NCI-H2227 treated with DMSO at 0.1 percent for 48 hours (cell line): ENCODE measurements at regions not wholly inside any gene's neighbourhood (a gene's known extent, or its start where the extent isn't known, plus 50 kb on each side); places are given as distances from the start of the nearest gene placed in this dataset.
A peak's percentile ranks its signal among the peaks of the same experiment; 100 is the strongest.

ENCODE experiments used
- DNase-seq: peaks from one replicate; lab custom pipeline; 2025; lab: John Stamatoyannopoulos, UW

GRCh38 chr6:21965016-21965415 is 331.8 kb downstream of the PRL start:
- DNase-seq = no peak

- no peak for DNase-seq
These were observed 330.8 kb downstream of the PRL start for GRCh38 chr6:21965953-21966539.

- no peak for DNase-seq
These were observed 329.5 kb downstream of the PRL start for GRCh38 chr6:21967056-21967974.

- no peak for DNase-seq
These were observed 328.4 kb downstream of the PRL start for GRCh38 chr6:21968411-21968810.

- no peak for DNase-seq
These were observed 327.6 kb downstream of the PRL start for GRCh38 chr6:21969192-21969591.

- peak; percentile 64 for DNase-seq
These were observed 326.1 kb downstream of the PRL start for GRCh38 chr6:21970569-21971300.

GRCh38 chr6:21971541-21971940 is 325.3 kb downstream of the PRL start:
- DNase-seq = peak; percentile 31

GRCh38 chr6:21972516-21972915 is 324.3 kb downstream of the PRL start:
- DNase-seq = no peak

GRCh38 chr6:21977346-21977745 is 319.5 kb downstream of the PRL start:
- DNase-seq = no peak

GRCh38 chr6:21981235-21981833 is 315.5 kb downstream of the PRL start:
- DNase-seq = no peak

GRCh38 chr6:21984135-21984534 is 312.7 kb downstream of the PRL start:
- DNase-seq = no peak

GRCh38 chr6:21984561-21984960 is 312.3 kb downstream of the PRL start:
- DNase-seq = no peak

- DNase-seq = no peak
These were observed 310.9 kb downstream of the PRL start for GRCh38 chr6:21985904-21986303.

- DNase-seq = no peak
These were observed 310.1 kb downstream of the PRL start for GRCh38 chr6:21986703-21987102.

- DNase-seq = no peak
These were observed 309.3 kb downstream of the PRL start for GRCh38 chr6:21987501-21987957.

GRCh38 chr6:21990577-21990976 is 306.3 kb downstream of the PRL start:
- DNase-seq = no peak

GRCh38 chr6:21992178-21992967 is 304.5 kb downstream of the PRL start:
- DNase-seq = no peak

GRCh38 chr6:21993841-21994240 is 303.0 kb downstream of the PRL start:
- no peak for DNase-seq

- no peak for DNase-seq
These were observed 302.0 kb downstream of the PRL start for GRCh38 chr6:21994821-21995220.

GRCh38 chr6:21995318-21995717 is 301.5 kb downstream of the PRL start:
- DNase-seq = no peak

- DNase-seq = no peak
These were observed 300.3 kb downstream of the PRL start for GRCh38 chr6:21996425-21997118.
